C4-2B (cell line): ENCODE measurements at regions not wholly inside any gene's neighbourhood (a gene's known extent, or its start where the extent isn't known, plus 50 kb on each side); places are given as distances from the start of the nearest gene placed in this dataset.

ENCODE experiments used
- H3K27ac ChIP-seq: fragments of 450-650 bp; 2 replicates; pipeline ENCODE4 v1.5.1; 2017
- CTCF ChIP-seq: fragments of 450-650 bp; conservative IDR thresholded peaks from 2 replicates; pipeline ENCODE4 v1.5.1; 2017; ENCODE audit warnings: mild to moderate bottlenecking
- ZFX ChIP-seq: fragments of 450-650 bp; IDR thresholded peaks from 2 replicates; pipeline ENCODE4 v1.6.1; 2017

GRCh38 chr1:30310966-30311742 lies 412.2 kb downstream of the MATN1 start:
- TF ChIP-seq CTCF (no peak), ZFX (no peak)
- H3K27ac ChIP-seq = no peak overlapping the region

GRCh38 chr1:30307182-30307581 lies 416.2 kb downstream of the MATN1 start:
- TF ChIP-seq CTCF = no peak
- no peak for TF ChIP-seq ZFX
- no peak overlapping the region for H3K27ac ChIP-seq

- no peak for TF ChIP-seq ZFX
- H3K27ac ChIP-seq = no peak overlapping the region
These were observed 417.9 kb downstream of the MATN1 start for GRCh38 chr1:30305519-30305918.

- no peak for TF ChIP-seq CTCF
- no peak for TF ChIP-seq ZFX
- H3K27ac ChIP-seq = no peak overlapping the region
These were observed 418.3 kb downstream of the MATN1 start for GRCh38 chr1:30305061-30305460.

- H3K27ac ChIP-seq = no peak overlapping the region
- TF ChIP-seq ZFX (no peak), CTCF (no peak)
These were observed 419.3 kb downstream of the MATN1 start for GRCh38 chr1:30304080-30304479.

- TF ChIP-seq CTCF (no peak), ZFX (no peak)
- no peak overlapping the region for H3K27ac ChIP-seq
These were observed 420.0 kb downstream of the MATN1 start for GRCh38 chr1:30303387-30303786.

- TF ChIP-seq CTCF (no peak), ZFX (no peak)
These were observed 420.5 kb downstream of the MATN1 start for GRCh38 chr1:30302858-30303257.

GRCh38 chr1:30300669-30301068 lies 422.7 kb downstream of the MATN1 start:
- no peak overlapping the region for H3K27ac ChIP-seq
- TF ChIP-seq CTCF (no peak), ZFX (no peak)

More at GRCh38 chr1:30302858-30303257, 420.5 kb downstream of the MATN1 start:
- H3K27ac ChIP-seq = no peak overlapping the region
